ENCODE measurements at regions not wholly inside any gene's neighbourhood (a gene's known extent, or its start where the extent isn't known, plus 50 kb on each side); places are given as distances from the start of the nearest gene placed in this dataset.

DNA sequence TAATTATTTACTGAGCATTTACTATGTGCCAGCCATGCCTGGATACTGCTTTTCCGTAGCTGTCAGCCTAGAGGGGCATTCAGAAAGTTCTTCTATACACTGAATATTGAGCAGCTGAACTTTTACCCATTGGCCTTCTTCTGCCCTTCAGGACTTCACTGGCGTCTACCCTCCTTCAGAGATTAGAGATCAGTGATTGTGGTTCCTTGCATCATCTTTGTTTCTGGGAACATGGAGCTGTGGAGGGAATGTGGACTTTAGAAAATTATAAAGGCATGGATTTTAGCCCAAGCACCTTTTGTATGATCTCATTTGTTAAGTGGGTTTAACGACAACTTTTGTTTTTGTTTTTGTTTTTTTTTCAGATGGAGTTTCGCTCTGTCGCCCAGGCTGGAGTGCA lies 58.7 kb upstream of the POU3F1 start:
- no peak overlapping the region for H3K4me3 ChIP-seq (ENCODE audit: low read length)
- no peak for DNase-seq (ENCODE audit: low read depth)
- TF ChIP-seq, protein P1, sequence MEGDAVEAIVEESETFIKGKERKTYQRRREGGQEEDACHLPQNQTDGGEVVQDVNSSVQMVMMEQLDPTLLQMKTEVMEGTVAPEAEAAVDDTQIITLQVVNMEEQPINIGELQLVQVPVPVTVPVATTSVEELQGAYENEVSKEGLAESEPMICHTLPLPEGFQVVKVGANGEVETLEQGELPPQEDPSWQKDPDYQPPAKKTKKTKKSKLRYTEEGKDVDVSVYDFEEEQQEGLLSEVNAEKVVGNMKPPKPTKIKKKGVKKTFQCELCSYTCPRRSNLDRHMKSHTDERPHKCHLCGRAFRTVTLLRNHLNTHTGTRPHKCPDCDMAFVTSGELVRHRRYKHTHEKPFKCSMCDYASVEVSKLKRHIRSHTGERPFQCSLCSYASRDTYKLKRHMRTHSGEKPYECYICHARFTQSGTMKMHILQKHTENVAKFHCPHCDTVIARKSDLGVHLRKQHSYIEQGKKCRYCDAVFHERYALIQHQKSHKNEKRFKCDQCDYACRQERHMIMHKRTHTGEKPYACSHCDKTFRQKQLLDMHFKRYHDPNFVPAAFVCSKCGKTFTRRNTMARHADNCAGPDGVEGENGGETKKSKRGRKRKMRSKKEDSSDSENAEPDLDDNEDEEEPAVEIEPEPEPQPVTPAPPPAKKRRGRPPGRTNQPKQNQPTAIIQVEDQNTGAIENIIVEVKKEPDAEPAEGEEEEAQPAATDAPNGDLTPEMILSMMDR (IDR thresholded peaks at IDR 0.05; ENCODE audit: insufficient read depth, low read depth, low read length, missing control alignments): no peak

DNA sequence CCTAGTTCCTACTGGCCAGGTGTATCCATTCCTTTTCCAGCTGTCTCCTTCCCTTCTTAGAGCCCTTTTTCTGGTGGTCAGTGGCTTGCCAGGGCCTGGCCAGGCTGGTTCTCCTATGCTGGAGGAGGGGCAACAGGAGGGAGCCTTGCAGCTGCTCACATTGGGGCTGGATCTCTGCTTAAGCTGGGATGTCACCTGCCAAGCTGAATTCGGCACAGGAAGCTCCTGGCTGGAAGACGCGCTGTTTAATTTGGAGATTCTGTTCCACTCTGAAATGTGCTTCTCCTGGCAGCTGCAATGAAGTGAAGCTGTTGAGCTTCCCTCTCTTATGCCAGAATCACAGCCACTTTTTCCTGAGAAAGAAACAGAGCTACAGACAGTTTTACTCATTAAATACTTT lies 56.0 kb upstream of the POU3F1 start:
- TF ChIP-seq, protein P1 (IDR thresholded peaks at IDR 0.05; ENCODE audit: insufficient read depth, low read depth, low read length, missing control alignments): no peak
- H3K4me3 ChIP-seq (ENCODE audit: low read length): no peak overlapping the region
- DNase-seq (ENCODE audit: low read depth): no peak

DNA sequence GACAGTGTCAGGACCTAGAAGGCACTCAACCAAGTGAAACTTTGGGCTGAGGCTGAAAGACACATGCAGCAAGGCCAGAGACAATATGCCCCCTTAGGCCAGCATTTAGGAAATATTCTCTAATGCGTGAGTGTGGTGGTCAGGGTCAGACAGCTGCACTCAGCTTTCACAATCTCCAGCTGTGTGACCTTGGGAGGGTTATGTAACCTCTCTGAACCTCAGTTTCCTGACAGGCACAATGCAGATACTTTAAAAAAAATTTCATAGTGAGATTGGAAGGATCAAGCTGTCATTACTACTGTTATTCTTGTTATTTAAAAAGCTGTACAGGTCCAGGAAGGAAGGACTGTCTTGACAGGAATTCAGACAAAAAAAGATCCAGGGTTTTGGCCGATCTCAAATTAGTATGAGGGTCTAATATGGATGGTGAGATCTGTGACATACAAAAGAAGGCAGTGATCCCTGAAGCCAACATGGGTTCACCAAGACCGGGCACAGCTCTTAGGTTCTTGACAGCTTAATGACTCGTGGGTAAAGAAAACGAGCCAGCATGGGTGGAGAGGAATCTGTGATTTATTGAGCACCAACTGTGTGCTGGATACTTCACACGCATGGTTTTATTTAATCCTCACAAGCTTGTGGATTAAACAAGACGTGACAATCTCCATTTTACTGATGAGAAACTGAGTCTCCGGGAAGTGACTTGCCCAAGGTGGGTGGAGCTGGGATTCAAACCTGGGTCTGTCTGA lies 54.6 kb upstream of the POU3F1 start:
- TF ChIP-seq, protein P1 (IDR thresholded peaks at IDR 0.05; ENCODE audit: insufficient read depth, low read depth, low read length, missing control alignments): no peak
- no peak overlapping the region for H3K4me3 ChIP-seq (ENCODE audit: low read length)
- DNase-seq (ENCODE audit: low read depth): no peak

DNA sequence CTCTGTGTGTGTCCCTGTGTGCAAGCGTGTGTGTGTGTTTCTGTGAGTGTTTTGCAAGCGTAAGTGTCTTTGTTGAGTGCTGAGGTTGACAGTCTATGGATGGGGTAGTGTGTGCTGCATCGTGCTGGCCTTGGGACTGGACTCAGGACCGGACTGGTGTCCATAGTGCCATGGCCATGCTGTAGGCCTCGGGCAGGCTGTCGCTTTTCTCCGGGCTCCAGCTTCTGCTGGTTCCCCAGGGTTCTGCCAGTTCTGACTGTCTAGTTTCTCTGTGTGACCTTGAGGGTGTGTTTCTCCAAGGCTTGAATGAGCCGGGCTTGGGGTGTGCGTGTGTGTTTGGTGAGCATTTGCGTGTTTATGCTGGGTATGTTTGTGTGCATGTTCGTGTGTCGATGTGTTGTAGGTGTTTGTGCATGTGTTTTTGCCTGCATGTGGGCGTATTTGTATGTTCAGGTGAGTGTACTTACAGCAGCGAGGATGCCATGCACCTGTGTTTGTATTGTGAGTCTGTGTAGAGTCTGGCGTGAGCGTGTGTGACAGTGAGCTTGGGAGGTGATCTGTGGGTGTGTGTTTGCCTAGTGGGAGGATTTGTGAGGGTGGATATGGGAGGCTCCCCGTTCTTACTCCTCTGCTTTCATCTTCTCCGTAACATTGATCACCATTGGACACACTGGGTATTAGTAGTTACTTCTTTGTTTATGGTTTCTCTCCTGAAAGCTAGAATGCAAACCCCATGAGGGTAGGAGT lies 51.7 kb upstream of the POU3F1 start:
- no peak for DNase-seq (ENCODE audit: low read depth)
- TF ChIP-seq, protein P1 (IDR thresholded peaks at IDR 0.05; ENCODE audit: insufficient read depth, low read depth, low read length, missing control alignments): no peak
- H3K4me3 ChIP-seq (ENCODE audit: low read length): no peak overlapping the region

DNA sequence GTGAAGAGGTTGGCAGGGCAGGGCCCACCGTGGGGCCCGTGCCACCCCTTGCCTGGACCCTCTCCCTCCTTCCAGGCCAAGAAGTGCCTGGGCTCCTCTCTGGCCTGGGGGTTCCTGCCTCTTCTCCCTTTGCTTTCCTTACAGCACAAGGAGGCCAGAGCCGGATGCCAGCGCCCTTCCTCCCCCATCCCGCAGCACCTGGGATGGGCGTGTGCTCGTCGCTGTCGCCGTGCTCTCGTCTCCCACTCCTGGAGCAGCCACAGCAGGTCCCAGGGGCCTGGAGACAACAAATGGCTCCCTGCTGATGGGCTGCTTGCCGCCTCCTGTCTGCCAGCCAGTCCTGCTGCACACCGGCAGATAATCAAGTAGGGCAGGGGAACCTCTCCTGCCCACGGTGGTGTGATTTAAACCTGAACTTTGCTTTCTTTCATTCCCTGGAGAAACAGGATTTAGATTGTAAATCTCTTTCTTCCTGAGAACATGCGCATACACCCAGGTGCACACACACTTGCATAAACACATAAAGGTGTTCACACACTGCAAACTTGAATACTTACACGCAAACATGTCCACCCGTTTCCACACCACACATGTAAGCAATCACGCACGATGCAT lies 50.8 kb upstream of the POU3F1 start:
- DNase-seq (ENCODE audit: low read depth): no peak
- TF ChIP-seq, protein P1 (IDR thresholded peaks at IDR 0.05; ENCODE audit: insufficient read depth, low read depth, low read length, missing control alignments): no peak
- H3K4me3 ChIP-seq (ENCODE audit: low read length): no peak overlapping the region

Measured in epithelial cell of esophagus (primary cell).